ENCODE measurements at regions not wholly inside any gene's neighbourhood (a gene's known extent, or its start where the extent isn't known, plus 50 kb on each side); places are given as distances from the start of the nearest gene placed in this dataset.

DNA sequence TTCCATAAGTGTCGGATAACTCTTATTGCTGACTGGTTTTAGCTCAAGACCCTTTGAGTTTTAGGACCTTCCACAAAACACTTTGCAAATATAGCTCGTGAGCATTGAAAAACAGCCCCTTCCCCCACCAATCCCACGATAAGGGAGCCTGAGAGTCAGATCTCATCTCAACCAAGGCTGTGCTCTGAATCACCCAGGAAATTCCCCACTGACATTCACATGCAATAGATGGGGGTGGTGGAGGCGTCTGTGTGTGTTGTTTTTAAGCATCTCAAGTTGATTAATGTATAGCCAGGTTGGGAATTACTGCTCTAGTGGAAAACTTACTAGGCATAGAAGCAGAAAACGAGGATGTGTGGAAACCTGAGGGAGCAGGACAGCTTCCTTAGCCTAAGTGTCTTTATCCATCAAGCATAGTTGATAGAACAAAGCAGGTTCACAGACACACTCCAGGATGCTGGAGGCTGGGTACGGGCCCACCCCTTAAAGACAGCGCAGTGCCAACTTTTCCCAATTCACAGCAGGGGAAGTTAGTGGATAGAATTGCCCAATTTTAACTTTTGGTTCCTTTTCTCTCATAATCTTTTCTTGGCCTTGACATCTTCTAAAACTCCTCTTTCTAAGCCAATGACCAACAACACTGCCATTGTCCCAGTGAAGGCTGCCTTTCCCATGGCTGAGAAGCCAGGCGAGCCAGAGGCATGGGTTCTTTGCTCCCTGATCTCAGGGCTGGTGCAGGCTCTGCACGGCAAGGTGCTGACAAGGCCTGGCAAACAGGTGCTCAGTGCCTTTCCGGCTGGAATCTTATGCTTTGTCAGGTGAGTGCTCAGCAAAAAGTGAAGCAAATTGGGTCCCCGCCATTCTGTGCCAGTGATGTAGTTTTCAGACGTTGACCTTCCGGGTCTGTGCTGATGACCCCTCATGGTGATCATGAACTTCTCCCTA is 98.5 kb upstream of the INSIG1 start:
- DNase-seq (ENCODE audit: insufficient read length, low spot score) (no peak), FAIRE-seq (no peak)

DNA sequence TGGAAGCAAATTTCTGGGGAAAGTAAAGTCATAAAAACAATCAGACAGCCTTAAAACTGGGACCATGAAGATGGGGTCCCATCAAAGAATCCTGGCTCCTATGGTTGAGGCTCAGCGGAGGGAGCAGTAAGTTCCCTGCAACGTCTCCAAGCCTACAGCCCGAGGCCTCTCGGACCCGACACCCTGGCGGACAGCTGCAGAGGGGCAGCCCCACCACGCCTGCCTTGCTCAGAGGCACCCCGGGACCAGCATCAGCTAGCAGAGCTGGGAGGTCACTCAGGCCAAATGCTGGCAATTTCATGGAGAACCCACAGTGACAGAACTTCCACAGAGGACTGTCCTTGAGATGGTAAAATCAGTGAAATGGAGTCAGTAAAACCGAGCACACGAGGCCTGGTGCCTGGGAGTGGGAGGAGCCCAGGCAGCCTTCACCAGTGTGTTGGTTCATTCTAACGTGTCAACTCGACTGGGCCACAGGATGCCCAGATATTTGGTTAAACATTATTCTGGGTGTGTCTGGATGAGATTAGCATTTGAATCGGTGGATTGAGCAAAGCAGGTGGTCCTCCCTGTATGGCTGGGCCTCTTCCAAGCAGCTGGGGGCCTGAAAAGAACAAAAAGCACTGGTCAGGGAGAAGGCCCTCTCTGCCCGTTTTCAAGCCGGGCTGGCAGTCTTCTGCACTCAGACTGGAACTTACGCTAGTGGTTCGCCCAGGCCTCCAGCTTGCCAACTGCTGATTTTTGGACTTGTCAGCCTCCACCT is 96.2 kb upstream of the INSIG1 start:
- FAIRE-seq (no peak), DNase-seq (ENCODE audit: insufficient read length, low spot score) (no peak)

- no peak for FAIRE-seq
- no peak for DNase-seq (ENCODE audit: insufficient read length, low spot score)
These were observed 95.4 kb upstream of the INSIG1 start for GRCh38 chr7:155202106-155202871.

DNA sequence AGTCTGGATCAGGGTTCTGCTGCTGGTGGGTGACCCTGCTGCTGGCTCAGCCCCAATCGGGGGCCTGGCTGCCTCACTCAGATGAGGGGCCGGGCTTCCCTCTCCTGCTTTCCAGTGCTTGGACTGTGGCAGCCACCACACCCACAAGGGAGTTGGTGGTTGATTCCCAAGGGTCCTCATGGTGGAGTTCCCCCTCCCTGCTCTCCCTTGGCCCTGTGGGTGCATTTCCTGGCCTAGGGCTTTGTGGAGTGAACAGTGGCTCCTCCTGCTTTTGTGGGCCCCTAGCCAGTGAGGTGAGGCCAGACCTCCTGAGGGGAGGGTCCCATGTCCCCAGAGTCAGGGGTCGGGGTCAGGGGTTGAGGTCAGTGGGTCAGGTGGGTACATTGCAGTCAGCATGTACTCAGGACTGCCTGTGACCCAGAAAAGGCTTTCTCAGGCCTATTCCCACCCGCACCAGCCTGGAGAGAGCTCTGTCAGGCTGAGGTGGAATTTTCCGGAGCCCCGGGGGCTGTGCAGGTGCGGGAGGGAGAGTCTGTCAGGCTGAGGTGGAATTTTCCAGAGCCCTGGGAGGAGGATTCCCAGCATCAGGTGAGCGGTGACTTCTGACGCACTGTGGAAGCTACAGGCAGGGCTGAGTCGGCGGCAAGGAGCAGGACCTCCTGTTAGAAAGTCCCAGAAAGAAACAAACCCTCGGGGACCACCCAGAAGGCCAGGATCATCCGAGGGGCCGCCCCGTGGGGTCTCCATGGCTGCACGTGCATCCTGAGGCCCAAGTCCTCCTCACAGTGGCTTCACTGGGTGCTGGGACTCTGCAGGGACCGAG is 94.4 kb upstream of the INSIG1 start:
- FAIRE-seq (no peak), DNase-seq (ENCODE audit: insufficient read length, low spot score) (no peak)

GRCh38 chr7:155203882-155204691 is 93.6 kb upstream of the INSIG1 start:
- no peak for DNase-seq (ENCODE audit: insufficient read length, low spot score)
- FAIRE-seq: no peak

DNA sequence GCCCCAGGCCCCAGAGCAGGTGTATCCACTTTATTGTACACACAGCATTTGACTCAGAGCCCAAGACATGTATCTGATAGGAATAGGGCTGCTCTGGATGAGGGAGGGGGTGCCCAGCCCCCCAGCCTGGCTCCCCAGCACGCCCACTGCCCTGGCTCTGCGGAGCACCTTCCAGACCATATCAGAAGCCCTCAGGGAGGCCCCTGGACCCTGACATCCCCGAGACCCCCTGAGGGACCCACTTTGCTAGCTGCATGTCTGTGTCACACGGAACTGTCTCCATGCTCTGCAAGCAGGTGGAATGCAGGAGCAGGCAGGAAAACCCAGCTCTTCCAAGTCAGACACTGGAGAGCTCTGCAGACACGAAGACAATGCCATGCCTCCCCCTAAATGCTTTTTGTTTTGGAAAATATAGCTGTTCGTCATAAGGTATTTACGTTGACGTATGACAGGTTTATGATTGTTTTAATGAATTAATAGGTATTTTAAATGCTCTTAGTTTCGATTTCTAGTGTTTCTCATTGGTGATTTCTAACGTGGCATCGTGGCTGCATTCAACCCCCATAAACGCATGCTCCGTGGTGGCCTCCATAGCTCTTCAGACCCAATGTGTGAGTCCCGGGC is 92.8 kb upstream of the INSIG1 start:
- FAIRE-seq (no peak), DNase-seq (ENCODE audit: insufficient read length, low spot score) (no peak)

GRCh38 chr7:155205368-155206317 is 92.0 kb upstream of the INSIG1 start:
- DNase-seq (ENCODE audit: insufficient read length, low spot score) (peak; percentile 89), FAIRE-seq (no peak)

- FAIRE-seq: no peak
- no peak for DNase-seq (ENCODE audit: insufficient read length, low spot score)
These were observed 91.2 kb upstream of the INSIG1 start for GRCh38 chr7:155206318-155207020.

- no peak for DNase-seq (ENCODE audit: insufficient read length, low spot score)
- FAIRE-seq: no peak
These were observed 90.2 kb upstream of the INSIG1 start for GRCh38 chr7:155207326-155208002.

GRCh38 chr7:155208681-155209477 is 88.8 kb upstream of the INSIG1 start:
- DNase-seq (ENCODE audit: insufficient read length, low spot score) (no peak), FAIRE-seq (peak; percentile 81)

DNA sequence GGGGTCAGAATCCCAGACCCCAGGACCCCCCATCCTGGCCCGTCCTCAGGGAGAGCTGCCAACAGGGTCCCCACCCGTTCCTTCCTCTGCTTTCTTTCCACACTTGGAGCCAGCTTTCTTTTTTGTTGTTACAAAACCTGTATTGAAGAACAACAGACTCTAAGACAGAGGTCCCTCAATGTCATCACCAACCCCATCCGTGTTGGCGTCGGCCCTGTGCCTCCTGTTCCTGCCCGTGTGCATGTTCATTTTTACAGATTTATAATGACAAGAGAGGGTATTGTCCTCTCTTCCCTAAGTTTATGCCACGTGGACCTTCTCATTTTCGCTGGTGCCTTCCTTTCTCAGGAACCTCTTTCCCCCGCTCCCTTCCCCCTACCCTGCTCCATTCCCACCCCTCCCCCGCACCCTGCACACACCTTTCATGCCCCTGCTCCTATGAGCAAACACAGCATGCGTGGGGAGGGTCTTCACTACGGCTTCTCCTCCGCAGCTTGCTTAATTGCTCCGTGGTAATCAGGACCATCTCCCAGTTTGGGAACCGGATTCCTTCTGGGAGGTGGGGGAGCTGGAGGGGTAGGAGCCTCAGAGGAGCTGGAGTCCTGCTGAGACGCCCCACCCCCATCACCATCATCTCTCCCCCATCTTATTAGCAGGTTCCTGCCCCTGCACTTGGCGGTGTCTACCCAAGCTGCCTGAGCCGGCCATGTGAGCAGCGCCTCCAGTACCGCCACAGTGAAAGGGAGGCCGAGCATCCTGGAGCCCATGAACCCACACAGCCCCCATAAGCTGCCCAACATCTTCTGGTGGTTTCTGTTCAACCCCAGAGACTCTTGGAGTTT is 88.0 kb upstream of the INSIG1 start:
- no peak for DNase-seq (ENCODE audit: insufficient read length, low spot score)
- FAIRE-seq: no peak

DNA sequence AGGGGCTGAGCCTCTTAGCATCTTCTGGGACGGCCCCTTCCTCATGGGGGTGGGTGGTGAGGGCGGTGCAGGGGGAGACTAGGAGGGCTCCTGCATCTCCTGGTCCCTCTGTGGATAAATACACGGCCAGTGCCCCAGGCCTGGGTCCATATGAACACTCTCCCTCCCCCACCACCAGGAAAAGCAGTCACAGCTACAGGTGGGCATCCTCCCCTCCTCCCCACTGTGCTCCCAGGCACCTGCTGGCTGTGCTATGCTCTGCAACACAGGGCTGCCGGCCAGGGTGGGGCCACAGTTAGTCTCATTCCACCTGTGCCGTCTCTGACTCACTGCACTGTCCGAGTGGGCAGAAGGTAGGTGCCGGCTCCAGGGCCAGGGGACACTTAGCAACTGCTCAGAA is 87.3 kb upstream of the INSIG1 start:
- no peak for DNase-seq (ENCODE audit: insufficient read length, low spot score)
- FAIRE-seq: no peak

GRCh38 chr7:155211173-155211572 is 86.5 kb upstream of the INSIG1 start:
- DNase-seq (ENCODE audit: insufficient read length, low spot score) (no peak), FAIRE-seq (no peak)

DNA sequence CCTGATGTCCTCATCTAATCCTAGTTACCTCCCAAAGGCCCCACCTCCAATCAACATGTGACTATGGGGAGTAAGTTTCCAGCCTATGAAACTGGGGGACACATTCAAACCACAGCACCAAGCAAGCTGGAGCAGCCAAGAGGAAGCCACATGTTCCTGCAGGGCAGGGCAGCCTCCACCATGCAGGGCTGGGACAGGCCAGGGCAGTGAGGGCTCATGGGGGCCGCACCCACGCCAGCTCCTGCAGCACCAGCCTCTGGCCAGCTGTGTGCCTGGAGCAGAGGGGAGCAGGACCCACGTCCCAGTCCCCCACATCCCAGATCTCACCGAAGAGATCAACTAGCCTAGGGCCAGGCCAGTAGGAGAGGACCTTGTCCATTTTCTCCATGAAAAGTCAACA is 85.9 kb upstream of the INSIG1 start:
- FAIRE-seq (no peak), DNase-seq (ENCODE audit: insufficient read length, low spot score) (no peak)

Measured in HTR-8/SVneo (cell line).